ENCODE measurements at regions not wholly inside any gene's neighbourhood (a gene's known extent, or its start where the extent isn't known, plus 50 kb on each side); places are given as distances from the start of the nearest gene placed in this dataset.

DNA sequence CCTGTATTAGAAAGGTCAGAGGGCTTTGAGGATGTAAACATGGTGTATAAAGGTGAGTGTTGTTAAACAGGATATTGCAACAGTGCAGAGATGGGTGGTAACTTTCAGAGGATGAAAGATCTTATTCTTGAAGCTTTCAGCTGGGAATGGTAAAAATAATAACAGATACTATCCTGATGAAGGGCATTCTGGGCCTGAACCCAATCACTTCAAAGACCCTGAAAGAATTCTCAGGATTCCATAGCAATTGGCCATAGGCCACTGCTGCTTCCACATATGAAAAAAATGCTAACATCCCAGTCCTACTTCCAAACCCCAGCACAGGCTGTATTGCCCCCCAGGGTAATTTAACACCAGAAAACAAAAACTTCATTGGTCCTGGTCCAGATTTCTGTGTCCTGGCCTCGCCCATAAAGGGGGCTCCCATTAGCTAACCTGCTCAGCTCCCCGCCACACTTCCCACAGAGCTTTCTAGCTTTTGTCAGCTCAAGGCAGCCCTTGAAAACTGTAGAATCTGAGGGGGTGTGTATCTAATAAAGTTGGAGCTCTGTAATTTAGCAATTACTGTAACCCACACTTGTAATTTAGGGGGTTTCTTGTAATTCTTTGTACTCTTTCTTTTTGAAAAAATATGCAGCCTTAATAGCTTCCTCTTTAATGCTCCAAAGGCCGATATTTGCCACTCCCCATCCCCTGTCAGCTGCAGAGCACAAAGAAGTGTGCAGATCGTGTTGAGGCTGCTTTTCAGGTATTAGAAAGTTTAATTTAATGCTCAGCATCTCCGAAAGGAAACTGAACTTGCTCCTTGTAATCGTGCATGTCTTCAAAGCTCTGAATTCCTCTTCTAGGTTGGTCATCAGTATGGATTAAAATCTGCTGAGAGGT, 371.5 kb downstream of the SEC14L1 start:
- TF ChIP-seq CREB1 (IDR thresholded peaks at IDR 0.05; ENCODE audit: low read depth): no peak
- TF ChIP-seq, protein P1, sequence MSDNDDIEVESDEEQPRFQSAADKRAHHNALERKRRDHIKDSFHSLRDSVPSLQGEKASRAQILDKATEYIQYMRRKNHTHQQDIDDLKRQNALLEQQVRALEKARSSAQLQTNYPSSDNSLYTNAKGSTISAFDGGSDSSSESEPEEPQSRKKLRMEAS (IDR thresholded peaks at IDR 0.05): no peak

Measured in Ishikawa (cell line).